Stimulated activated CD4-positive, alpha-beta T cell treated with anti-CD3 and anti-CD28 coated beads, TNF-alpha, amount 100 ng/mL, for 24 hours (primary cell): ENCODE measurements at regions not wholly inside any gene's neighbourhood (a gene's known extent, or its start where the extent isn't known, plus 50 kb on each side); places are given as distances from the start of the nearest gene placed in this dataset.

ENCODE experiments used
- DNase-seq, 3 experiments: peaks; one replicate each; pipeline ENCODE4 v3.0.0-alpha.2; 2020; ENCODE audit warnings: low read depth in 3 of 3

DNA sequence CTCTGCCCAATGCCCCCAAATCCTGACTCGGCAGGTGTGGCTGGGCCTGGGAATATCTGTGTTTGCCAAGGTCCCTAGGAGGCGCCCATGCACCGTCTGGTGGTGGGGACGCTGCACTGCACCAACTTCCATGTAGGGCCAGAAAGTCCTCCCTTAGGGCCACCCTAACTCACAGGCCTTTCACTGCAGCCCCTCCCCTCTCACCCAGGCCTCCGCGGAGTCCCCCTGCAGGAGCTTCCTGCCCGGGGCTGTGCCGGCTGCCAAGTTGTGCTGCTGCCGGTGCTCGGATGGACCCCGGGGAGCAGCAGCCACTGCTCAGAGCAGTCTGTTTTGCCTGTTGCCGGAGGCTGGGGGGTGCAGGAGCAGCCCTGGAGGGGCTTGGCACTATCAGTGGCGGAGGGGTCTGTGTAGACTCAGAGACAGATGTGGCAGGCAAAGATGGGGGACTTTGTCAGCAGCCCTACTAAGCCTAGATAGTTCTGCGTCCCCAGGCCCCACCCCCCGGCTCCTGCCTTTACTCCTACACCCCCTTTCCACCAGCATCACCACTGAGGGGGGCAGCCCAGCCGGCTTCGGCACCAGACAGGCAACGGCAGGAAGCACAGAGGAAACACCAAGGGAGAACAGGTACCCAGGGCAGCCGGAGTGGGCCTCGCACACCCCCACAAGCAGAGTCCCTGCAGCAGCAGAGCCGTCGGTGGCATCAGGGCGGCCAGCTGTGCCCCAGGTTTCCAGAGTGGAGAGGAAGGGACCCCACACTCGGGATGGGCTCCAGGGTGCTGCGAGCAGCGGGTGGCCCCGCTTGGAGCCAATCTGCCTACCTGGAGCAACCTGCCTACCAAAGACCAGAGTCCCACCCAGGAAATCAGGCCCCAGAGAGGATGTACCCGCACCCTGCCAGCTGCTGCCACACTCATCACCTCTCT, 124.3 kb downstream of the TRIM29 start:
- peak in 1 of 3 experiments; percentile 20 for DNase-seq

DNA sequence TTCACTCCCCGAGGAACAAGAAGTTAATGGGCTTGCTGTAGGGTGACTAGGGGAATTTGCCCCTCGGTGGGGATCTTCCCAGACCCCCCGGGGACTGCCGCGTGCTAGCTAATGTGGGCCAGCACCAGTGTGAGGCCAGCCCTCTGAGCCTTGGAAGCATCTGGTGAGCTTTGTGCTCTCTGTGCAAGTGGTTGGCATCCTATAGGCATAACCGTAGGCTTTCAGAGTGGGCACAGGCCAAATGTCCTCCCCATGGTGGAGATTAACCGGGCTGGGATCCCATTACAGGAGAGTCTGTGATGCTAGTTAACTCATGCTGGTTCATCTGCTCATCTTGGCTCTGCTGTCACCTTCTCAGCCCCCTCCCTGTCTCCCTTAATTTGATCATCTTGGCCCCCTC, 125.7 kb downstream of the TRIM29 start:
- no peak for DNase-seq

DNA sequence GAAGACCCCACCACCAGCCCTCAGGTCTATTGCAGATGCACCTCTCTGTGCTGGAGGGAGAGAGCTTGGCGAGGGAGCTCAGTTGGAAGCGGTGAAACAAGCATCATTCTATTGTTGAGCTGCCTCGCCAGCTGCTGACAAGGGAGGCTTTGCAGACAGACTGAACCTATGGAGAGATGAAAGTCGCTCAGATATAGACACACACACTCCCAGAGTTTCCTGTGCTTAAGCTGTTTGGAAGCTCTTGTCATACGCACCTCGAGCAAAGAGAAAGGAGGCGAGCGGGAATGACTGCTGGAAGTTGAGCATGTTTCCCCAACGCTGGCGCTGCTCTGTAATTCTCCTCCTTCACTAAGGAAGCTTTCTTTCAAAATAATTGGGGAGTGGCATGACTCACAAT, 126.1 kb downstream of the TRIM29 start:
- DNase-seq, result no peak

DNA sequence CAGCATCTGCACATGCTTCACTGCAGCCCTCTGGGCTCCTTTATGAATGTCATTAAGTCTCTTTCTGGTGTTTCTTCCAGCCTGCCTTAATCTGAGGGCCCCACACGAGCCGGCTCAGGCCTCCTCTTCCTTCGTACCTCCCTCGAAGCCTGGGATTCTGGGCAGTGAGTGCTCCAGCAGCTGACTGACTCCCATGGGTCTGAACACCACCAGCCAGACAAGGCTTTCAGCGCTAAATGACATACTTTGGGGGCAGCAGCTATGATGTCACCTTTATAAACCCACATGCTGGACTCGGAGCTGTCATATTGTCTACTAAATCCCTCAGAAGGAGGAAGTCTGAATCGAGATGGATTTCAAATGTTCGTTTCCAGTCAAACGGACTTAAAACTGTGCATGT, 127.1 kb downstream of the TRIM29 start:
- DNase-seq, result no peak

DNA sequence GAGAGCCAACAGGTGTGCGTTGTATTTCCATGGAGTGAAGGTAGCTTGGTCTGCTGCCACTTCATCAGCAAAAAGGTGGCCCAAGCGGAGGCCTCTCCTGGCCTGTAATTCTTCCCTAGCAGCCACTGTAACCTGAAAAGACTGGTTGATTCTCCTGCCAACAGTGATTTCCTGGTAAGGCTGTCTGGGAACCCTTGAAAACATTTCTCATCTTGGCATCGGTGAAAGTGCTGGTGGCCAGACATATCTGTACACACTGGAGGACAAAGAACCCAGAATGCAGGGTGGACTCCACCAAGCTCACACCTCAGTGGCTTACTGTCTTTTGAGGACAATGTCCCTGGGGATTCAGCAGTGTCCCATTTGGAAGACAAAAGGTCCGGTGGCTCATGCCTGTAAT, 128.0 kb downstream of the TRIM29 start:
- no peak for DNase-seq

DNA sequence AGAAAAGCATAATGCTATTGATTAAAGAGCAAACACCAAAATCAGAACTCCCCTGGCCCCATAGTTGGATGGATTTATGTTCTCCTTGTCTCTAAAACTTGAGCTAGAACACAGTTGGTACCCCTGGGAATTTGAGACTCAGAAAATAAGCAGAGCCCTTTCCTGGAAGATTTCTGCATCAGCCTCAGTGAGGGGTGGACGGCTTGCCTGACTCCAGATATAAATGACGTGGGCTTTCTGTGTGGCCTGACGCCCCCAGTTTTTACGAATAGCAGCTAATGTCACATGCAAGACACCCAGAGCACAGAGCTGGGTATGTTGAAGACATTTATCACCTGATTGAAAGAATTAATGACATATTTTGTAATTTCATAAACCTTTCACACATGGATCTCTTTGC, 130.8 kb downstream of the TRIM29 start:
- no peak for DNase-seq

DNA sequence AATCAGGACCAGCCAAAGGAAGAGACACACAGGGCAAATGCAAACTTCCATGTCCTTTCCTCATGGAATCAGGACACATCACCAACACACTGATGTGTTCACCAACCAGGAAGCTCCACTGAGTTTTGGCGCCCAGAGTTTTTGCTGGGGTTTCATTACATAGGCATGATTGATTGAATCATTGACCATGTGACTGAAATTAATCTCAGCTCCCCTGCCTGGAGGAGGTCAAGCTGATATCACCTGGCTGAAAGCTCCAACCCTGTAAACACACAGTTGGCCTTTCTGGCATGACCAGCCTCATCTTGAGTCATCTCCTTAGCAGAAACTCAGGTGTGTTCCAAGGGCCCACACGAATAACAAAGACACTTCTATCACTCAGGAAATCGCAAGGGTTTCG, 133.2 kb downstream of the TRIM29 start:
- DNase-seq, result no peak

DNA sequence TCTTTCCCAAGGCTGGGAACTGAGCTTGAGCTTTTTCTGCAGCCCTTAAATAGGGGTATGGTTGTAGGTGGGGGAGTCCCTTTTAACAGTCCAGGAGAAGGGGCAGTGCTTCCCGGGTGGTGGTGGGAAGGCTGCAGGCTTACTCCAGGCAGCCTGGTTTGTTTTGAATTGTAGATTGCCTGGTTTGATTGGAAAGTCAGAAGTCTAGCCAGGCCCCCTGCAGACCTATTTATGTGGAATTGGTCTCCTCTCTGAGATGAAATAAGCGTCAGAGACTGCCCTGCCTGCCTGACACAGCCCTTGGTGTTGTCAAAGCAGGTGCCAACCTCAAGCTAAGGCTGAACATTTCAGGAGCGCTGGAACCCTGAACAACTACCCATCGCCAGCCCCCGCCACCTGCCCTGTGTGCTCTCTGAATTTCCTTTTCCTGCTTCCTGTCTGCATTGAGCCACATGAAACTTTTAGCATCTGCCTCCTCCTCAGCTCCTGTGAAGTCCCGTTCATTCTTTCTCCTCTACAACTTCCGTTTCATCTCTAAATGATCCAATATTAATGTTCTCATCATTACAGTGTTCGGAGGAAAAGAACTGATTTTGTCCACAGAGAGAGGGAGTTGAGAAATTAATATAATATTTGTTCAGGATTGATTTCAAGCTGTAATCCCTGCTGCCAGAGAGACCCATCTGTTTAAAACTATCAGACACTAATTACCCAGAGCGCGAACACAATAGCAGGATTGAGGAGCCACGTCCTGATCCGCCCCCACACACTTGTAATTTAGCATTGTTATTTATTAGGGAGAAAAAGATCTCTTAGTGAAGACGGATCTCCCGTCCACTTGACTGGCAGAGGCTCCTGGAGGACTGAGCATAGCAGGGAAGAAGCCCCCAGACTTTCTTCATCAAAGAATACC, 136.5 kb downstream of the TRIM29 start:
- no peak for DNase-seq

DNA sequence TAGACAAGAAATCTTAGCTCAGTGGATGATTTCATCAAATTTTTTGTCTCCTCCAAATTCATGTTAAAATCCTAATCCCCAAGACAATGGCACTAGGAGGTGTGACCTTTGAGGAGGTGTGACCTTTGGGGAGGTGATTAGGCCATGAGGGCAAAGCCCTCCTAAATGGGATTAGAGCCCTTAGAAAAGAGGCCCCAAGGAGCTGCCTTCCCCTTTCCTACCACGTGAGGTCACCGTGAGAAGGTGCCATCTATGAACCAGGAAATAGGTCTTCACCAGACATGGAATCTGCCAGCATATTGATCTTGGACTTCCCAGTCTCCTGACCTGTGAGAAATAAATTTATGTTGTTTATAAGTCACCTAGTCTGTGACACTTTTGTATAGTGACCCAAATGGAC, 138.7 kb downstream of the TRIM29 start:
- no peak for DNase-seq

DNA sequence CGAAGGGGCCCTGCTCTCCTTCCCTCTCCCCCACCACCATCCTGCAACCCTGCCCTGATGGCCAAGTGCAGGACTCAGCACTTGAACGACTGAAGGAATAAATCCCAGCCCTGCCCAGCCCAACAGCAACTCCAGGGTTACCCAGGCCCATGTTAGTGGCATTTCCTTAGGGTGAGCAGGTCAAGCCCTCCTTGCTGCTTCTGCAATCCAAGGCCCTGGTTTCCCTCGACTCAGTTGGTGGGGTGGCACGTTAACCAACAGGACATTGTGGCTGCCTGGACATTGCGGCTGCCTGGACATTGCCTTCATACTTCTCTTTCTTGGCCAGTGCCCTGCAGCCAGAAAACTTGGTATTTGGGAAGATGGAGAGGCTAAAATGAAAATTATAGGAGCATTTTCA, 141.4 kb downstream of the TRIM29 start:
- DNase-seq, result no peak

DNA sequence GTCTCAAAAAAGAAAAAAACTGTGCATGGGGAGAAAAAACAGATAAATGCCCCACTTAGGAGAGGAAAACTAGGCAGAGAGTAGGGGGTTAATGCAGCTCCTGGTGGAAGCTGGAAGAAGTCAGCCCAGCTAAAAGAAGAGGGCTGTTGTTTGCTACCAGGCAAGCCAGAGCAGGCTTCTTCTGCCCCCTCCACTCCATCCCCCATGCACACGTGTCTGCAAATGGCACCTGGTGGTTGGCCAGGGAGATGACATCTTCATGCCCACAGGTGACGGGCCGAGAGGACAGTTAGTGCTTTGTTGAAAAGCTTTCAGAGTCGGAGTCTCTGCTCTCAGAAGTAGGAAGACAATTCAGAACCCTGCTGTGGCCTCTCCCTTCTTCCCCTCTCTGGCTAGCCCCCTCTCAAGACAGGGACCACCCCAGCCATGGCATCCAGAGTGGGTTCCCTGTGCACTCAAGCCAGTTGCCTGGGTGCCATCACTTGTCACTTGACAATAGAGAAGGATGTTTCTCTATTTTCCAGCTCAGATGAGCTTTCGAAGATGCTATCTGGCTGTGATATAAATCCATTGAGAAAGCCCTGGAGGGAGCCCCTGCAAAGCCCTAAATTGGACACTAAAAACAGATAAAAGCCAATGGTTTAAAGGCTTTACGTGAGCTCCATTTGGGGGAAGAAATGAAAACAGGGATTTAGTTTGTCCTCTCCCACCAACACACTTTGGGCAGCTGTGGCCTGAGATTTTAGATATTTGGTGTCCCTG, 142.0 kb downstream of the TRIM29 start:
- no peak for DNase-seq

DNA sequence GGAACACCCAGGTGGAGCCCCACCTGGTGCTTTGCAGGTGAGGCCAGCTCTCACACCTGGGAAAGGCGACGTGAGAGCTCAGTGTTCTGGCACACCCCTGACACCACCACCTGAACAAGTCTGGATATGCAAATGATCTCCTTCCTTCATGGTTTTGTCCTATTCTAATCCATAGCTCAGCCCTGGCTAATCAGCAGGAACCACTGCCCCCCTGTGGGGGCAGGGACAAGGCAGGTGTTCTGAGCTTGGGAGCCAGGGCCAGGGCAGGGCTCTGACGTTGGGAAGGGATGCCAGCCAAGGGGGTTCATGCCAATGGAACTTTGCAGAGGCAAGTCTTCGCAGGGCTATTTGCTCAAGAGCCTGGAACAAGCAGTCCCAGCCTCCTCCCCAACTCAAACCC, 144.2 kb downstream of the TRIM29 start:
- no peak for DNase-seq

DNA sequence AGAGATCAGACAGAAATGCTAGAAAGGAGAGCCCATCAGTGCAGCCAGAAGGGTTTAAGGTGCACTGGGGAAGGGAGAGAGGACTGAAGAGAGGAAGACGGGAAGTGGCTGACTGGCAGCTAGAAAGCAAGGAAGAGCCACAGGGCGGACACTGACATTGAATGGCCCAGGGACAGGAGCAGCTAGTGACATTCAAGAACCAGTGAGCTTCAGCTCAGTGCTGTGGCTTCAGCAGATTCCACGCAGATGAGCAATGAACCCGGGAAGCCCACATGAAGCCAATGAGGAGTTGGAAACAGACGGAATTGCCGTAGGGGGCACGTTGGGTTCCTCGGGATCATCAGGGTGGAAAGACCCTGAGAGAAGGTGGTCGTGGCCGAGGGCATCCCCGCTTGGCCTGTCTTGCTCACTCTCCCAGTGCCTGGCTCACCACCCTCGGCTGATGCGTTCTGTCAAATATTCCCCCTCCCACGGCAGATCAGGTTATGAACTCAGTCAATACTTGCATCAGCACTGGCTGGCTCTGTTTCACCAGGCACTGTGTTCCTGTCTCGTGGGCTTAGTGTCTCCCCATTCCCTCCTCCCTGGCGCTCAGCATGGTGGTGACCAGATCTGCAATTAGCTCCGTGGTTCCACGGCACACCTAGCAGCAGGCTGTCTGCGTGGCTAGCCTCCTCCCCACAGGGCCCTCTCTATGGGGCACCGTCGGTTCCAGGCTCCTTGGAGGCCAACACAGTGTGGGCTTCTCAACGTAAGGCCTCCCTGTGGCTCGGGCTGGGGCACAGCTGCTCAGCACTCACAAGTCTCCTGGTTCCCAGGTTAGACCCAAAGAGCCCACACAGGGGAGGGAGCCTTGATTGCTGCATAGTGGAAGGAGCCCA, 145.5 kb downstream of the TRIM29 start:
- no peak for DNase-seq

DNA sequence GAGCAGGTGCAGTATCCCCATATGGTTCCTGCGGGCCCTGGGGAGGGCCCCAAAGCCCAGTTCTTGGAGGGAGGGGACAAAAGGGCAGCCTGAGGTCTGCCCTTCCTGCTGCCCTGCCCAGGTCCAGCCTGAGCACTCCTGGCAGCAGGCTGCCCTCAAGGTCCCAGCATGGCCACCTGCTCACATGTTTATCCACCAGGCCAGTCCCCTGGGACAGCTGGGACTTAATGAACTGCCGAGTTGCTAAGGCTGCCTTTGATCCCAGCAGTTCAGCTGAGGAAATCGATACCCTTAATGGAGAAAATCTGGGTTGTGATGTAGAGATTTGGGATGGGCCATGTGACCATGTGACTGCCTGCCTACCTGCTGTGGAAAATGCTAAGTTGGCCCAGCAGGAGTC, 146.2 kb downstream of the TRIM29 start:
- no peak for DNase-seq

DNA sequence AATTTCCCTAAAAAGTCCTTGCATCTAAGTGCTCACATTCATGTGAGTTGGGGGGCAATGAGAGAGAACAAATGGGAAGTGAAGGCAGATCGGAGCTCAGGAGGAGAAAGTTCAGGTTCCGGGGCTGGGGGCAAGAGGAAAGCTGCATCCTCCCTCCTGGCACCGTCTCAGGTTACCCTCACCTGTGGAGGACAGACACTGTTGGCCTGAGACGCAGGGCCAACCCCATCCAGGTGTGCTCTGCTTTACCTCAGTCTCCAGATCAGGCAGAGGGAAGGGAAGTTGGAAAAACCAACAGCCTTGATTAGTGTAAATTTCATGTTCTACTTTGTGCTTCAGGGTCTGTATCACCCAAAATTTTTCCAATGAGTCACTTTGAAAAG, 146.9 kb downstream of the TRIM29 start:
- DNase-seq, result no peak

DNA sequence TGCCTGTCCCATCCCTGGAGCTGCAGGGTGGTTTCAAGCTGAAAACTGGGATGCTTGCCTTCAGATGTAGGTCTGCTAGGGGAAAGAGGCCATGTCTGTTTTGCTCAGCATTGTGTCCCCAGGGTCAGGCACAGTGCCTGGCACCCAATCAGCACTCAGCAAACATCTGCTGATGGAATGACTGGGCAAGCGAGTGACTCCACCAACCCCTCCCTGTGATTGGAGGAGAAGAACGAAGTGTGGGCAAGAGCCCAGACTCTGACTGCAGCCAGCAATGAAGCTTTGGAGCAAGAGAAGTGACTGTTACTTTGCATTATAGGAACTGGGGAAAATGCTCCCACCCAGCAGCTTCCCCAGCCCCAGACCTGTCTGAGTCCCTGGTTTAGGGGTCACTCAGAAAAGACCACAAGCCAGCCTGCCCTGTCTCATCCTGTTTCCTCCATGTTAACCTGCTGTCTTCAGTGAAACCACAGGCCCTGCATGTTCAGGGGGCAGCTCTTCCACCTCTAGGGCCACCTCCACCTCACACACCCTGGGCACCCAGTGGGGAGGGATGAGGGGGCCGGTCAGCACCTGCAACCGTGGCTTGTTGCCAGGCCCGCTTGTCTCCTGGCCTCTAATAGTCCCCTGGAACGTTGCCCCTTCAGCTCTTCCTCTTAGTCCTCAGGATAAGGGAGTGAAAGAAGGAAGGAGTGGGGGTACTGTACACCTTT, 147.4 kb downstream of the TRIM29 start:
- DNase-seq, result no peak

DNA sequence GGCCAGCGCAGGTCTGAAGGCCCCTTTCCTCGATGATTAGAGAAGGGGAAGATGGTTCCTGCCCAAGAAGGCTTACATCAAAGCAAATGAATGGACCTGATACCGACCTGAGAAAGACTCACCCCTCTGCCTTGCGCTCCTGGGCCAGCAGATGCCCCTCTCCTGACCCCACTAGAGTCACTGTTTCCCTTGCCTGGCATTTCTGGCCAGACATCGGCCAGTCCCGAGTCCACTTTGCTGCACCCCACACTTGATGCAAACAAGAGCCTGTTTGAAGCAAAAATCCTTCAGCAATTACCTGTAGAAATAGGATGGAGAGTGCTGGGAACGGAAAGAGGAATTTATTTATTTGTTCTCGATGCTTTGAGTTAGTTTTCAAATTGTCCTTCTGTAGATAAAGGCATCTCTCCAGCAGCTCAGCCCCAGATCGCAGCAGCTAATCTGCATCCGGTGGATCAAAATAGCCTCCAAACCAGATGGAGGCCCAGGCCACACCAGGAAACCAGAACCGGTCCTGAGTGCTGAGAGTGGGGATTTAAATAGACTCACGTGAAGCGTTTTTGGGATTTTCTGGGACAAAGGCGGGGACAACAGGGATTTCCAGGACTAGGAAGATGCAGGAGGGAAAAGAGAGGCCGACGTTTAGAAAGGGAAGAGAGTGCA, 148.6 kb downstream of the TRIM29 start:
- DNase-seq, result no peak

DNA sequence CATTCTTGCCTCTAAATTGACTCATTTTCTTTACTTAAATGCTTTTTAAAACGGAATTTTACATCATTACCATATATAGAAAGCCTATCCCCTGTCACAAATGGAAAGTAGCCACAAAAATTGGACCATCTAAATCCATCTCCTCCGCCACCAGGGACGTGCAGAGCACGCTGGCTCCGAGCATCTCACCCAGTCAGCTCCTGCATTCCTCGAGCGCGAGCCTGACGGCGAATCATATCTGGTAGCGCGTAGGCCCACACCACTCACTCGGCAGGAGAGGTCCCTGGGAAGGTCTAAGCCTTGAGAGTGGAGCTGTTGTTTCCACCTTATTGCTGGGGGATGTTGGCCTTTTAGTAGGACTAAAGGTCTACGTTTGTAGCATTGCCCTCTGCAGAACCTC, 152.4 kb downstream of the TRIM29 start:
- DNase-seq, result no peak

DNA sequence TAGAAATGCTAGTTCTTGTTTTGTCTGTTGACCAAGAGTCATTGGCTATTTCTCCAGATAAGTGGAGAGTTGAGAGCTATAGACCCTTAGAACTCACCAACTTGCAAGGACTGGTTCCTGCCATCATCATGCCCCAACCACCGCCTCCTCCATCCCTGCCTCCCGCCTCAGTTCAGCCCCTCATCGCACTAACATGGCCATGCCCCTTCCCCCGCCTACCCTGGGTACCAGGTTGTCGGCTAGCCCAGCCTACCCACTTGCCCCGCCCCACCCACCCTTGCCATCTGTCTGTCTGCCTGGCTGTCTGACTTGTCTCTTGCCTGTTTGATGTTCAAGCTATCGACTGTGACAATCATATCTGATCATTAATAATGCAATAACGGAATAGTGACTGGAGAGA, 154.1 kb downstream of the TRIM29 start:
- no peak for DNase-seq

DNA sequence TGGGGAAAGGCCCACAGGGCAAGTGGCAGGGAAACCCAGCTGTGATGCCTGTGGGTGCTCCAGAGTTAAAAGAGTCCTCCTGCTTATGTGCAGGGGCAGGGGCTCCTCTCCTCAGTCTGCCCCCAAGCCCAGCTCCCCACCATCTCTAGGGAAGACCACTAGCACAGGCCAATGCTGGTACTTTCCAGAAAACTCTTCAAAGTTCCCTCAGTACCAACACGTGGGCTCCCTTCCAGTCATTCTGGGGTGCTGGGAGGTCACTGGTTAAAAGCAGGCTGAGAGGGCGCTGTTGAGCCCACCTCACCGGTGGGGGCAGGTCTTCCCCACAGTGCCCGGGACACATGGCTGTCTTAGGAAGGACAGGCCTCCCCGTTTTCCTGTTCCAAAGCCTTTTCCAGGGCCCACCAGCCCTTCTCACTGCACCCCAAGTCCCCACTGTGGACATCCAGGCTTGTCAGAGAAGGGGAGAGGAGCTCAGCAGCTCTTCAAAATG, 154.6 kb downstream of the TRIM29 start:
- DNase-seq, result no peak
